Neutrophil (primary cell): ENCODE measurements at regions not wholly inside any gene's neighbourhood (a gene's known extent, or its start where the extent isn't known, plus 50 kb on each side); places are given as distances from the start of the nearest gene placed in this dataset.
"Not testable (repeated sequence)": the region's sequence is repeated elsewhere in the genome, so short reads cannot be mapped to it uniquely, and the experiment has no call there.

Source experiments
- H3K27ac ChIP-seq: fragments of 200-600 bp; sonication (generic); 2 replicates; pipeline ENCODE4 v1.5.1; 2016; ENCODE audit warnings: mild to moderate bottlenecking, moderate library complexity
- H3K27me3 ChIP-seq: fragments of 200-600 bp; sonication (generic); 2 replicates; pipeline ENCODE4 v1.6.0; 2016; ENCODE audit warnings: mild to moderate bottlenecking
- H3K36me3 ChIP-seq: fragments of 200-600 bp; sonication (generic); 2 replicates; pipeline ENCODE4 v1.5.1; 2017
- H3K4me1 ChIP-seq, 2 experiments: fragments of 200-600 bp in 1 of 2; sonication (generic) in 1 of 2; 1 replicate in 1 of 2; 2 replicates in 1 of 2; pipeline versions ENCODE4 v1.5.1 to v1.6.1; 2013 to 2016; ENCODE audit warnings: low read depth in 1 of 2, low read length in 1 of 2, mild to moderate bottlenecking in 1 of 2, moderate library complexity in 1 of 2; ENCODE audit not compliant: control insufficient read depth in 1 of 2, insufficient read depth in 1 of 2
- H3K4me3 ChIP-seq, 2 experiments: fragments of 200-600 bp in 1 of 2; sonication (generic) in 1 of 2; 1 replicate in 1 of 2; 2 replicates in 1 of 2; pipeline ENCODE4 v1.5.1; 2013 to 2016; ENCODE audit warnings: low read depth in 1 of 2, low read length in 1 of 2, mild to moderate bottlenecking in 1 of 2, moderate library complexity in 1 of 2
- H3K9me3 ChIP-seq: fragments of 200-600 bp; sonication (generic); 2 replicates; pipeline ENCODE4 v1.5.1; 2016
- CTCF ChIP-seq: fragments of 200-600 bp; sonication (generic); IDR thresholded peaks from 2 replicates; pipeline ENCODE4 v1.5.1; 2016; ENCODE audit warnings: antibody characterized with exemption

DNA sequence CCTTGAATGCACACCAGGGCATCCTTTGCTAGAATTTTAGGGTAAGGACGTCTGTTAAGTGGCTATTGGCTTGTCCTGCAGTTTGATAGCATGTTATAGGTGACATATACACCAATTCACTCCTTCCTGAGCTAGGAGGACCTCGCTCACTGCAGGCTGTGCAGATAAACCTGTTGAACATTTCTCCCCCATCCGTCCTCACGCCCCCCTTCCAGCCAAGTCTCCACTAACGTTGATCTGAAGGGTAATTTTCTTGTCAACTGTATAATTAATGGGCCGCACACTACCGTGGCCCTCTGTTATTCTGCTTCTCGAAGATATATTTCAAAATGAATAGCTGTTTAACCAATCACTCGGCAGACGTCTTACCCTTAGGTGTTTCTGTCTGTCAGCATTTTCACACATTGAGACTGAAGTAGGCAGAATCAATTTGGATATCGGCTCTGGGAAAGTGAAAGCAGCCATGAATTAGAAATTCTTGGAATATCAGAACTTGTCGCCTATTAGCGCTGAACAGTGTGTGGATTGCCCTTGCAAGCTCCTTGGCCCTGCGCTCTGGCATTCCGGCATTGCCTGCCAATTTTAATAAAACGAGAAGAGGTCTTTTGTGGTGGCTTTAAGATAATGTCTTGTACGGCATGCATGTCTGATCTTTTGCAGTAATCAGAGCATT, 905.3 kb downstream of the TYW1 start:
- Histone ChIP-seq H3K9me3 (no peaks in the 10 kb centered on the region), H3K27ac (no peak overlapping the region), H3K36me3 (no peaks in the 10 kb centered on the region), H3K4me3 (no peak overlapping the region), H3K4me1 (no peaks in the 10 kb centered on the region), H3K27me3 (no peaks in the 10 kb centered on the region)
- TF ChIP-seq CTCF = no peak

DNA sequence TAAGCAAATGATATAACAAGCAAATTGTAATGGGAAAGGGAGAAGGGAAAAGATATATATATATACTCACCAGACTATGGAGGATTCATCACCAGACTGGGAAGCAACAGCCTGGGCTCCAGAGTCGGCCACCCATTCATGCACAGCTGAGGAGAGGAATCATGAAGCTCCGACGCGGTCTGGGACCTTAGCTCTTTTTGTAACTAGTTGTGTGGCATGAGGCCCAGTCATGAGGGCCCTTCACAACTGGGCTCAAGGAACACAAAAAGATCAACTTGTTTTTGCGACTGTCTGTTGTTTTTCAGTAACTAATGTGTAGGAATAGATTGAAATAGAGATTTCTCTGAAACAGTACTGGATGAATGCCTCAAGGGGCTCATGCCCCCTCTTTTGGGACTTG, 911.2 kb downstream of the TYW1 start:
- no peaks in the 10 kb centered on the region for H3K27me3 ChIP-seq
- H3K9me3 ChIP-seq = no peaks in the 10 kb centered on the region
- H3K4me1 ChIP-seq = no peaks in the 10 kb centered on the region
- H3K4me3 ChIP-seq = no peak overlapping the region
- H3K36me3 ChIP-seq = no peaks in the 10 kb centered on the region
- no peak for TF ChIP-seq CTCF
- H3K27ac ChIP-seq = no peak overlapping the region

DNA sequence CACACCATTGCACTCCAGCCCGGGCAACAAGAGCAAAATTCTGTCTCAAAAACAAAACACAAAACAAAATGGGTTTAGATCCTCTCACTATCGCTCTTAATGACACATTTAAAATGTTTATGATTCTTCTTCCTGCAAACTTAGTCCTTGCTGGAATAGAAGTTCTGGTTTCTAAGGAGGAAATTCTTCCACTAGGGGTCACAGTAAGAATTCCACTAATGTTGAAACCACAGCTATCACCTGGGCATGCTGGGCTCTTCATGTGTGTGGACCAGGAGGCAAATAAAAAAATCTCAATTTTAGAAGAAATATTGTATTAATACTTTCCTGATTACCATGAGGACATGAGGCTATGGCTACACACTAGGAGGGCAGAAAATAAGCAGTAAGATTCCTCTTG, 915.8 kb downstream of the TYW1 start:
- H3K4me1 ChIP-seq = no peaks in the 10 kb centered on the region
- no peak overlapping the region for H3K4me3 ChIP-seq
- no peak for TF ChIP-seq CTCF
- peaks cover 5% of the 10 kb centered on the region for H3K9me3 ChIP-seq
- no peaks in the 10 kb centered on the region for H3K27me3 ChIP-seq
- no peak overlapping the region for H3K27ac ChIP-seq
- H3K36me3 ChIP-seq = no peaks in the 10 kb centered on the region

- peaks cover 16% of the 10 kb centered on the region for H3K9me3 ChIP-seq
- H3K27ac ChIP-seq = no peak overlapping the region
- no peak for TF ChIP-seq CTCF
- no peak overlapping the region for H3K4me3 ChIP-seq
- H3K27me3 ChIP-seq = no peaks in the 10 kb centered on the region
- no peaks in the 10 kb centered on the region for H3K4me1 ChIP-seq
- H3K36me3 ChIP-seq = no peaks in the 10 kb centered on the region
These were observed 917.0 kb downstream of the TYW1 start for GRCh38 chr7:67913604-67914003.

- not testable (repeated sequence) for H3K4me3 ChIP-seq, H3K27ac ChIP-seq
- H3K9me3 ChIP-seq = peaks cover 23% of the 10 kb centered on the region
These were observed 919.5 kb downstream of the TYW1 start for GRCh38 chr7:67916111-67916510.

GRCh38 chr7:67916571-67917436, 920.2 kb downstream of the TYW1 start:
- TF ChIP-seq CTCF = no peak
- Histone ChIP-seq H3K9me3 (peaks cover 23% of the 10 kb centered on the region), H3K36me3 (no peaks in the 10 kb centered on the region), H3K27me3 (no peaks in the 10 kb centered on the region), H3K4me1 (no peaks in the 10 kb centered on the region), H3K4me3 (no peak overlapping the region), H3K27ac (no peak overlapping the region)

More at GRCh38 chr7:67916111-67916510, 919.5 kb downstream of the TYW1 start:
- H3K27me3 ChIP-seq, H3K4me1 ChIP-seq, H3K36me3 ChIP-seq: not testable (repeated sequence)
